ENCODE measurements at regions not wholly inside any gene's neighbourhood (a gene's known extent, or its start where the extent isn't known, plus 50 kb on each side); places are given as distances from the start of the nearest gene placed in this dataset.

GRCh38 chr17:33444731-33445130, 151.6 kb upstream of the ASIC2 start:
- H3K27me3 ChIP-seq (ENCODE audit: insufficient read depth, low read length) = peaks cover 3% of the 10 kb centered on the region; the same call in 1 of the 2 replicates
- H3K9ac ChIP-seq (ENCODE audit: low read depth, low read length) = no peak overlapping the region
- no peaks in the 10 kb centered on the region for H3K4me1 ChIP-seq (ENCODE audit: insufficient read depth, low read length)
- H3K27ac ChIP-seq (ENCODE audit: low read depth, low read length) = no peak overlapping the region
- no peak overlapping the region for H3K4me3 ChIP-seq (ENCODE audit: low read length)
- 84% methylated on average over 3 of the region's 3 CpGs for WGBS
- no peaks in the 10 kb centered on the region for H3K36me3 ChIP-seq (ENCODE audit: insufficient read depth, low read length)
- H3K9me3 ChIP-seq (ENCODE audit: insufficient read depth, low read depth, low read length) = peaks cover 20% of the 10 kb centered on the region

DNA sequence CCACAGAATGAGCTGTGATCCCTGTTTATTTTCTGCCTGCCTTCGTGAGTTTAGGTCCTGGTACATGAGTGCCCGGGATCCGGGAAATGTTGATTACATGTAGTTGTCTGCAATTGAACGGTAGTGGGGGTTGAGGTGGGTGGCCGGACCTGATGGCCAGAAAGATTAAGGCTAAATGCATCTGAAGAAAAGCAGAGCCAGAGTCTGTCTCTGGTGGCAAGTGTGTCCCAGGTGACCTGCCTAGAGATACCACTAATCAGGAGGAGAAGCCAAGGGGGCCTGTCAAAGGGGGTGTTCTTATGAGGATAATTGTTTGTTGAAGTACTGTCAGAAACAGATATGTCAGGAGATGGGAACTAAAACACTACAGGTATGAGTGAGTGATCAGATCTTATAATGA, 154.0 kb upstream of the ASIC2 start:
- Histone ChIP-seq H3K4me1 (ENCODE audit: insufficient read depth, low read length) (no peaks in the 10 kb centered on the region; the same call in 1 of the 2 replicates), H3K4me3 (ENCODE audit: low read length) (no peak overlapping the region), H3K27me3 (ENCODE audit: insufficient read depth, low read length) (peaks cover 22% of the 10 kb centered on the region), H3K27ac (ENCODE audit: low read depth, low read length) (no peak overlapping the region), H3K9ac (ENCODE audit: low read depth, low read length) (no peak overlapping the region), H3K36me3 (ENCODE audit: insufficient read depth, low read length) (no peaks in the 10 kb centered on the region), H3K9me3 (ENCODE audit: insufficient read depth, low read depth, low read length) (peaks cover 14% of the 10 kb centered on the region)
- 76% methylated on average over 5 of the region's 5 CpGs for WGBS

- Histone ChIP-seq H3K9ac (ENCODE audit: low read depth, low read length) (no peak overlapping the region), H3K9me3 (ENCODE audit: insufficient read depth, low read depth, low read length) (peaks cover 4% of the 10 kb centered on the region), H3K4me3 (ENCODE audit: low read length) (no peak overlapping the region), H3K4me1 (ENCODE audit: insufficient read depth, low read length) (peaks cover 5% of the 10 kb centered on the region; the same call in 1 of the 2 replicates), H3K27me3 (ENCODE audit: insufficient read depth, low read length) (peaks cover 55% of the 10 kb centered on the region), H3K27ac (ENCODE audit: low read depth, low read length) (no peak overlapping the region), H3K36me3 (ENCODE audit: insufficient read depth, low read length) (no peaks in the 10 kb centered on the region)
- 72% methylated on average over 7 of the region's 7 CpGs for WGBS
These were observed 158.1 kb upstream of the ASIC2 start for GRCh38 chr17:33451221-33451620.

DNA sequence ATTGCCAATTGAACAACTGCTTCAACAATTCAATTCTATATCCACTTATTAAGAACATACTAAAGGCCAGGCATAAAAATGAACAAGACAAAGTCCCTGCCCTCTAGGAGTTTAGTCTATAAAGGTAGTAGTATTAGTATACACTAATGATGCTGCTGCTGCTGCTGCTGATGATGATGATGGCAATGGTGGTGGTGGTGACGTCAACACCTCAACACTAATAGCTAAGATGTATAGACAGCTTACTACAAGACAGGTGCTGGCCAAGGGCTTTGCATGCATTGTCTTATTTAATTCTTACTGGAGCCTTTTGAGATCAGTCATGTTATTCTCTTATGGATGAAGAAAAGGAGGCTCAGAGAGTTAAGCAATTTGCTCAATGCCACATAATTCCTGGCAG, 164.4 kb upstream of the ASIC2 start:
- no CpG with 5 or more reads among the region's 1 CpG for WGBS
- H3K27ac ChIP-seq (ENCODE audit: low read depth, low read length) = no peak overlapping the region
- peaks cover 42% of the 10 kb centered on the region for H3K27me3 ChIP-seq (ENCODE audit: insufficient read depth, low read length)
- H3K9me3 ChIP-seq (ENCODE audit: insufficient read depth, low read depth, low read length) = no peaks in the 10 kb centered on the region
- H3K36me3 ChIP-seq (ENCODE audit: insufficient read depth, low read length) = no peaks in the 10 kb centered on the region
- H3K9ac ChIP-seq (ENCODE audit: low read depth, low read length) = no peak overlapping the region
- no peak overlapping the region for H3K4me3 ChIP-seq (ENCODE audit: low read length)
- H3K4me1 ChIP-seq (ENCODE audit: insufficient read depth, low read length) = peaks cover 5% of the 10 kb centered on the region; the same call in 1 of the 2 replicates

- H3K36me3 ChIP-seq (ENCODE audit: insufficient read depth, low read length) = no peaks in the 10 kb centered on the region
- no peak overlapping the region for H3K27ac ChIP-seq (ENCODE audit: low read depth, low read length)
- peaks cover 29% of the 10 kb centered on the region for H3K27me3 ChIP-seq (ENCODE audit: insufficient read depth, low read length)
- H3K4me3 ChIP-seq (ENCODE audit: low read length) = no peak overlapping the region
- no peak overlapping the region for H3K9ac ChIP-seq (ENCODE audit: low read depth, low read length)
- no peaks in the 10 kb centered on the region for H3K9me3 ChIP-seq (ENCODE audit: insufficient read depth, low read depth, low read length)
- 87% methylated on average over 17 of the region's 17 CpGs for WGBS
- H3K4me1 ChIP-seq (ENCODE audit: insufficient read depth, low read length) = no peaks in the 10 kb centered on the region
These were observed 166.2 kb upstream of the ASIC2 start for GRCh38 chr17:33459078-33459940.

DNA sequence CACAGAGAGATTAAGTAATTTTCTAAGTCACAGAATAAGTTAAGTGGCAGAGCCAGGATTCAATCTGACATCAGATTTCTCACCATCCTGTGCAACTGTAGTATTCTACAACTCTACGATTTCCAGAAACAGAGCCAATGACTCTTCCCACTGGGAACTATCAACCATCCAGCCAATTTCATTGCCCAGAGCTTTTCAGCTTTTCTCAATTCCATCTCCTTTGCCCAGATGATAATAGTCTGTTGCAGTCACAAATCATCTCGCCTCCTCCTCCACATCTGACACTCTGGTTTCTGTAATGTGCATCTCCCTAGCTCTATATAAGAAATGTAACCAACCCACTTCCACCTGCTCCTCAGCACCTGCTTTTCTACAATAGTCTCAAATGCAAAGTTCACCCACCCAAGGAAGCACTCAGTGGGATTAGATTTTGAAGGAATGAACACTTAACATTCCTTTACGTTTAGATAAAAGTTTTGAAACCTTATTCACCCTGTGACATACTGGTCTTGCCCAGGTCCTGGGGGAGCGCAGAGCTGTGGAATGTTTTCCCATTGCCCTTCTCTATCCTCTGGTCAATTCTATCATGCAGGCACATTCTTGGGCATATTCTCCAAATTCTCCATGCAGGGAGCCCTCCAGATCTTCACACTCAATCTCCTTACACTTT, 167.8 kb upstream of the ASIC2 start:
- H3K27ac ChIP-seq (ENCODE audit: low read depth, low read length) = no peak overlapping the region
- H3K9me3 ChIP-seq (ENCODE audit: insufficient read depth, low read depth, low read length) = no peaks in the 10 kb centered on the region
- H3K27me3 ChIP-seq (ENCODE audit: insufficient read depth, low read length) = peaks cover 13% of the 10 kb centered on the region
- 95% methylated on average over 4 of the region's 4 CpGs for WGBS
- no peak overlapping the region for H3K4me3 ChIP-seq (ENCODE audit: low read length)
- no peak overlapping the region for H3K9ac ChIP-seq (ENCODE audit: low read depth, low read length)
- no peaks in the 10 kb centered on the region for H3K36me3 ChIP-seq (ENCODE audit: insufficient read depth, low read length)
- no peaks in the 10 kb centered on the region for H3K4me1 ChIP-seq (ENCODE audit: insufficient read depth, low read length)

DNA sequence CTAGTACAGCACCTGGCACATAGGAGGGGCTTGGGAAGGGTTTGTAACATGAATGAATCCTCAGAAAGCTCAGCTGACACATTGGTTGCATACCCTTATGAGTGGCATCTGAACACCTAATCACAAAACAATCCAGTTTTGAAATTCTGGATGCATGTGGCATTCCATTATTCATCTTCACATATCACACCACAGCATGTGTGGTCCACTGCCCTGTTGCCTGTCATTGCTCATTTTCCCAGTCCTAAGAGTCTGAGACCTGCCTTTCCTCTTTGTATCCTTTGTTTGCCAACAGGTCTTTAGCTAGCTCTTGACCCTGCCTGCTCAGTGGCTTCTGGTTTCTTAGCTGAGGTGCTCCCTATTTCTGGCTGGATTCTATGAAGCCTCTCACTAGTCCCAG, 170.8 kb upstream of the ASIC2 start:
- Histone ChIP-seq H3K4me3 (ENCODE audit: low read length) (no peak overlapping the region), H3K27me3 (ENCODE audit: insufficient read depth, low read length) (no peaks in the 10 kb centered on the region), H3K9me3 (ENCODE audit: insufficient read depth, low read depth, low read length) (no peaks in the 10 kb centered on the region), H3K4me1 (ENCODE audit: insufficient read depth, low read length) (no peaks in the 10 kb centered on the region), H3K9ac (ENCODE audit: low read depth, low read length) (no peak overlapping the region), H3K27ac (ENCODE audit: low read depth, low read length) (no peak overlapping the region), H3K36me3 (ENCODE audit: insufficient read depth, low read length) (no peaks in the 10 kb centered on the region)

DNA sequence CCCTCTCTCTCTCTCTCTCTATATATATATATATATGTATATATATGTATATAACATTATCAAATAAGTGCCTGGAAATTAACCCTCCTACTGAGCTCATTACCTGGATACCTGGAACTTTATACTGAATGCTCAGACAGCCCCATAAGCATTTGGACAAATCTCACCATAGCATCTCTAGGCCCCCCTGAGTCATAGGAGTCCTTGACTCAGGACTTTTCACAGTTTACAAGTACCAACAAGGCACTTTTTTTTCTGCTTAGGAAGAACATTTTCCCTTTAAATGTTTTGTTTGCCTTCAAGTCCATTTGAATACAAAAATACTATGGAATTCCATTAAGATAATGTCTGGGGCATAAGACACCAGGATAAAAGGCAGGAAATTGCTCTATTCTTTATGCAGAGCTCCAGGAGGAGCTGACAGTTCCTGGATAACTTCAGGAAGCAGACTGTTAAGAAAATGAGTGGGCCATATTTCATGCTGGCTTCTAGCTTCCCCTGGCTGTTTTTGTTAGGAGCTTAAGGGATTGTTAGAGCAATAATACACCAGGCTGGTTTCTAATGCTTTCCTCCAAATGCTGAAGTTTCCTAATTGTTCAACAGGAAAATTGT, 171.7 kb upstream of the ASIC2 start:
- H3K9me3 ChIP-seq (ENCODE audit: insufficient read depth, low read depth, low read length) = no peaks in the 10 kb centered on the region
- H3K4me1 ChIP-seq (ENCODE audit: insufficient read depth, low read length) = no peaks in the 10 kb centered on the region
- no peak overlapping the region for H3K9ac ChIP-seq (ENCODE audit: low read depth, low read length)
- no peak overlapping the region for H3K4me3 ChIP-seq (ENCODE audit: low read length)
- no peaks in the 10 kb centered on the region for H3K36me3 ChIP-seq (ENCODE audit: insufficient read depth, low read length)
- H3K27ac ChIP-seq (ENCODE audit: low read depth, low read length) = no peak overlapping the region
- no peaks in the 10 kb centered on the region for H3K27me3 ChIP-seq (ENCODE audit: insufficient read depth, low read length)

DNA sequence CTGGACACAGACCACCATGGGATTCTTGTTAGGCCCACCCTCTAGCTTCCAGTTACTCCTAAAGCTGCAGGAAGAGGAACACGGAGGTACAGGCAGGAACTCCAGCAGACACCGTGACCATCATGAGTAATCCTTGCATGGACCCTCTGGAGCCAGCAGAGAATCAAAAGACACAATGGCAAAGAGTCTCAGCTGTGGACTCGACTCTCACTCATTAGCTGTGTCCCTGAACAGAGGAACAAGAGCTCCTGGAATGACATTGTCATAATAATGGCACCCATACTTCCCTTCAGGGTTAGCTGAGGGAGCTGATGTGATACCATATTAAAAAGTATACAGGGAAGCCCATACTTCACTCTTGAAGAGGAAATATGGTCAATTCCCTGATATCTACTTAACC, 176.3 kb upstream of the ASIC2 start:
- H3K4me1 ChIP-seq (ENCODE audit: insufficient read depth, low read length) = no peaks in the 10 kb centered on the region
- whole genome bisulfite sequencing = 94% methylated on average over 3 of the region's 3 CpGs
- no peak overlapping the region for H3K9ac ChIP-seq (ENCODE audit: low read depth, low read length)
- no peaks in the 10 kb centered on the region for H3K36me3 ChIP-seq (ENCODE audit: insufficient read depth, low read length)
- no peak overlapping the region for H3K4me3 ChIP-seq (ENCODE audit: low read length)
- no peak overlapping the region for H3K27ac ChIP-seq (ENCODE audit: low read depth, low read length)
- H3K9me3 ChIP-seq (ENCODE audit: insufficient read depth, low read depth, low read length) = no peaks in the 10 kb centered on the region
- H3K27me3 ChIP-seq (ENCODE audit: insufficient read depth, low read length) = no peaks in the 10 kb centered on the region

GRCh38 chr17:33469911-33470310, 176.8 kb upstream of the ASIC2 start:
- Histone ChIP-seq H3K4me1 (ENCODE audit: insufficient read depth, low read length) (no peaks in the 10 kb centered on the region), H3K36me3 (ENCODE audit: insufficient read depth, low read length) (no peaks in the 10 kb centered on the region), H3K27ac (ENCODE audit: low read depth, low read length) (no peak overlapping the region), H3K9me3 (ENCODE audit: insufficient read depth, low read depth, low read length) (no peaks in the 10 kb centered on the region), H3K4me3 (ENCODE audit: low read length) (no peak overlapping the region), H3K27me3 (ENCODE audit: insufficient read depth, low read length) (no peaks in the 10 kb centered on the region), H3K9ac (ENCODE audit: low read depth, low read length) (no peak overlapping the region)
- 95% methylated on average over 2 of the region's 2 CpGs for WGBS

- WGBS = 93% methylated on average over 3 of the region's 3 CpGs
- Histone ChIP-seq H3K27me3 (ENCODE audit: insufficient read depth, low read length) (no peaks in the 10 kb centered on the region), H3K36me3 (ENCODE audit: insufficient read depth, low read length) (no peaks in the 10 kb centered on the region), H3K9ac (ENCODE audit: low read depth, low read length) (no peak overlapping the region), H3K27ac (ENCODE audit: low read depth, low read length) (no peak overlapping the region), H3K4me3 (ENCODE audit: low read length) (no peak overlapping the region), H3K4me1 (ENCODE audit: insufficient read depth, low read length) (no peaks in the 10 kb centered on the region; the same call in 1 of the 2 replicates), H3K9me3 (ENCODE audit: insufficient read depth, low read depth, low read length) (no peaks in the 10 kb centered on the region)
These were observed 180.0 kb upstream of the ASIC2 start for GRCh38 chr17:33473061-33473460.
